Erythroblast (primary cell): ENCODE measurements at regions not wholly inside any gene's neighbourhood (a gene's known extent, or its start where the extent isn't known, plus 50 kb on each side); places are given as distances from the start of the nearest gene placed in this dataset.

Source experiments
- GATA1 ChIP-seq: IDR thresholded peaks from 2 replicates; pipeline ENCODE4 v1.6.1; 2011; ENCODE audit warnings: low read depth, mild to moderate bottlenecking, control low read depth, low read length, moderate library complexity
- POLR2A ChIP-seq: IDR thresholded peaks from 2 replicates; pipeline ENCODE4 v1.6.1; 2011; ENCODE audit warnings: mild to moderate bottlenecking, low read length

DNA sequence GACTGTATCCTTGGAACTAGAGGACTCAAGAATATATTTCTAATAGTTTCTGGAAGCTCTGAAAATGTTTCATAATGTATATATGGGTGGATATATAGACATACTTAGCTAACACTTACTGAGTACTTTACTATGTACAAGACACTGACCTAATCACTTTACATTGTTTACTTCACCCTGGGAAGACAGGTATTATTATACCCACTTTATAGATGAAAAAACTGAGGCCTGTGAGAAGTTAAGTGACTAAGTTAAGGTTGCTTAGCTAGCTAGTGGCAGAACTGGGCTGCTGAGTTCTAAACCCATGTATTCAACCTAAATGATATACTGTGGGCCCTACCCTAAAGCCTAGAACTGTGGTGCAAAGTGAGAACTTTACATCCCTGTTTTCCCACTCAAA, 79.1 kb upstream of the SSTR1 start:
- TF ChIP-seq POLR2A, result no peak
- TF ChIP-seq GATA1, result no peak
